Pons (tissue), 1 donor: ENCODE measurements at regions not wholly inside any gene's neighbourhood (a gene's known extent, or its start where the extent isn't known, plus 50 kb on each side); places are given as distances from the start of the nearest gene placed in this dataset.

ENCODE experiments used
- DNase-seq: peaks from one replicate; pipeline ENCODE4 v3.0.0-alpha.2; 2016; ENCODE audit warnings: low spot score

DNA sequence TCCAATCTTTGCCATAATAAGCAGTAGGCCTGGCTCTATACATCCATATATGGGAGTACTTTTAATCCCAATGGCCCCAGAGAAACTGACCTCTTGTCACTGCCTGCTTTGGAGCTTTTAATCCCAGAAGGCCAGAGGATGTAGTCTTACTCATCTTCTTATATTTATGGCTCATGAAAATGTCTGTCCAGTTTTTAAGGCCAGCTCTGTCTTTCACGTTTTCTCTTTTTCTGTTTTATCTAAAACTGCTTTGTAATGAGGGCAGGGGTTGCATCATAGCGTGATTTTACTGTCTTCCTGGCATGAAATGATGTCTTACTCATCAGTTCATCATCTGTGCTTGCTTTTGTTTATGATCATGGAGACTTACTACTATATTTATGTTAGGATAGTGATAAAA is 1094.9 kb downstream of the MAT2B start:
- no peak for DNase-seq

DNA sequence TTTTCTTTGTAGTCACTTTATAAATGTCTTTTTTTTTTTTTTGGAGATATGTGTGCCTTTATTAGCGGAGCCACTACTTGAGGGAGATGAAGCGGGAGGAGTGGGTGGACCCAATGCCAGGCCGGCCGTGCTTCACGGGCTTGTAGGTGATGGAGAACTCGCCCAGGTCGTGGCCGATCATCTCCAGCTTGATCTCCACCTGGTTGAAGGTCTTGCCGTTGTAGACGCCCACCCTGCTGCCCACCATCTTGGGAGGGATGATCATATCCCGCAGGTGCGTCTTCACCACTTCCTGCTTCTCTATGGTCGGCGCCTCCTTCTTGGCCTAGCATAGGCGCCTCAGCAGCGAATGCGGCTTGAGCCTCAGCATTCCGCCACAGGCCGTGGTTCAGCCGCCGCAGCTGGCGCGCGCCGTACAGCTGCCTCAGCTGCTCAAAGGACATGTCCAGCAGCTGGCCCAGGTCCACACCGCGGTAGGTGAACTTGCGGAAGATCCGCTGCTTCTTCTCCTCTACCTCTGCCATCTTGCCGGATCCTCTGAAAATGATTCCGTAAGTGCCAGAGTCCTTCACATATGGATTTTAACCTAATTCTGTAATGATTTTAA is 1095.6 kb downstream of the MAT2B start:
- no peak for DNase-seq

DNA sequence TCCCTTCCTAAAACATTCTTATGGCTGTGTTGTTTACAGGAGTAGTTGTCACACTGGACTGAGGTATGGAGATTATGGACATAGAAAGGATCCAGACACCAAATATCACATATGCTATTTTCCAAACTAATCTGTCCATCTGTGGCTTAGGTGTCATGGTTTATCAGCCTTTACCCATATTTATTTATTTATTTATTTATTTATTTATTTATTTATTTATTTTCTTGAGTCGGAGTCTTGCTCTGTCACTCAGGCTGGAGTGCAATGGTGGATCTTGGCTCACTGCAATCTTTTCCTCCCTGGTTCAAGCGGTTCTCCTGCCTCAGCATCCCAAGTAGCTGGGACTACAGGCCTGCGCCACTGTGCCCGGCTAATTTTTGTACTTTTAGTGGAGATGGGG is 1103.1 kb downstream of the MAT2B start:
- no peak for DNase-seq

DNA sequence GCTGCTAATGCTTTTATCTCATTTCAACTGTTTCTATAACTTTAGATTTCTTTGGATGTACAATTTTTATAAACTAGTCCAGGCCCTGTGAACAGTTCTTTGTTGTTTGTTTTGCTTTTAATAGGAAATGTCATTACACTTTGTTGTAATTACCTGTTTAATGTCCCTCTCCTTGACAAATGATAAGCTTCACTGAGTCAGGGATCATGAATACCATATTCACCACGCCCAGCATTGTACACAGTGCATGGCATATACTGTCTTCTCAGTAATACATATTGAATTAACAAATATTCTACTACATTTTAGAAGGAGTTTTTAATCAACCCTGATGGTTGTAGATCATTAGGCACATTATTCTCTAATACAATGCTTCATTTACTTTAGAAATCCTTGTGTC is 1105.0 kb downstream of the MAT2B start:
- no peak for DNase-seq

DNA sequence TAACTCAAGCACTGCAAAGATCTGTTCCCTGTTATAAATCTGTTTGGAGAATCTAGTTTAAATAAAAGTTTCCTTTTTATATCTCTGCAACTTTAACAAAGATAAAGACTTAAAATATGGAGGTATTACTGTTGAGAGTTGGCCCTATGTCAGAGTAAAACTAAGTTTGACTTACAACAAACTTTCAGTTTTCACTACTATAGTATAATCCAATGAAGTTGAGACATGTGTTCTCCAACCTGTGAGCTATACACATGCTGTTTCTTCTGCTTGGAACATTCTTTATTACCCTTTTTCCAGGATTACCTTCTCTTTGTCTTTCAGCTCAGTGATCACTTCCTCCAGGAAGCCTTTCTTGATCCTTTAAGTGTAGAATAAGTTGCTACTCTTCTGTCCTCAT is 1109.3 kb downstream of the MAT2B start:
- DNase-seq = no peak

DNA sequence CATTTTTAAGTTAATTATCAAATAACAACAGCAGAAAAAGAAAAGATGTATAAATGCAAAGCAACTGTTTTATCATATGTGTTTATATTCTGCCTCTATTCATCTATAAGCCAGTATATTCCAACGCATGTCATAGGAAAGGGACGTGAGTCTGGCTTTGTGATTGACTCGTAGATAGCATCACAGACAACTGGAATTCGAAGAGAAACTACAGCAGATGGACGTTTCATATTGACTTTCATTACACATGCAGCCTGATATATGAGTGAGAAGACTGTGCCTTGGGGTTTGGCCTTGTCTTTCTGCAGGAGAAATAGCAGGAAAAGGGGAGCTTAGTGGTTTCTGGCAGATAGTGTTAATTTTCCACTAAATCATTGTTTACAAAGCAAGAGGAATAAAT is 1111.9 kb downstream of the MAT2B start:
- no peak for DNase-seq

DNA sequence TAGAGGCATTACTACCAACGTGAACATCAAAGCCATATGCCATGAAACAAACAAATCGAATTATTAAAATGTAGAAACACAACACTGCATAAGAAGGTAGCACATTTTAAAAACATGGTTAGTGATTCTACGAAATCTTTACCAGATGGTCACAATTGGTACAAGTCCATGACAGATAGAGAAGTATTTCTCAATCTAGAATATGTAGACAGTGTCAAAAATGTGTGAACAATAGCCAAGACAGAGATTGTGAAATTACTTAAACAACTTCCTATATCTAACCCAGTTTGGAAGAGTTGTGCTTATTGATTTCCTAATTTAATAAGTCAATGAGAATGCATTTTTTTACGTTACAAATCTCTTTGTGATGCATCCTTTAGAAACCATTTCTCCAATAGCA is 1121.6 kb downstream of the MAT2B start:
- no peak for DNase-seq

DNA sequence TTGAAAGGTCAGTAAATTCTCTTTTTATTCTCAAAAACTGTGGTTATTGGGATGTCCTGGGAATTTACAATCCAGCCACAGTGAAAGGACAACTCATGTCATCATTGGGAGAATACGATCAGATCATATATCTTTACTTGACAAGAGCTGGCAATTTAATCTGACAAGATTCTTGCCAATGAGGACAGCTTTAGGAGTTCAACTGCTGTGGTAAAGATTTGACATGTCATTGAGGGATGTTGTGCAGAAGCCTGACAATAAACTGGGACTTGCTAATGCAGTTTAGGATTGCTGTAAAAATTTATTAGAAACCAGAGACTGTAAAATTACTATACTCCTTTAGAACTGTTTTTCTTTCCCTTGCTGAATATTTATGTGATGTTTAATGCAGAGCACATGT is 1131.0 kb downstream of the MAT2B start:
- no peak for DNase-seq

DNA sequence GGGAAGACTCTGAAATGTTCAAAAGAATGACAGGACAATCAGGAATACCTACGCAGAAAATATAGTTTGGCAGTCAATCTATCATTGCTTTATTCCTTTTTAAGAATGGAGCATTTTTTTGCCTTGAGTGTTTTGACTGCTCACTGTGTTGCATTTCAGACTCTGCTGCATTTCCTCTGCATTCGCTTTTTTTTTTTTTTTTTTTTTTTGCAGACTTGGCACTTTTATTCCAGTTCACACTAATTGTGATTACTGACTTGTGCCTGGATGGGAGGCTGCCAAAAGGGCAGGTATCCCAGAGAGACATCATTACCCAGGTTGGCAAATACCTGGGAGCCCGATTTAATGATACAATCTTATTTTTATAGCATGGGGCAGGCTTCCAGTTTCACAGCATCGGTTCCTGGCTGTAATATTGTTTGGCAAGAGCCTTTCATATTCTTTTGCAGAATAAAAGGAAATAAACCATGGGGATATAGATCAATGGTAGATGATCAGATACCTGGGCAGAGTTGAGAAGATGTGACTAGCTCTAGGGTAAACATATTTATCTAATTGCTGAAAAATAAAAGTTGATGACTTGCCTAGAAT is 1132.6 kb downstream of the MAT2B start:
- DNase-seq = no peak

DNA sequence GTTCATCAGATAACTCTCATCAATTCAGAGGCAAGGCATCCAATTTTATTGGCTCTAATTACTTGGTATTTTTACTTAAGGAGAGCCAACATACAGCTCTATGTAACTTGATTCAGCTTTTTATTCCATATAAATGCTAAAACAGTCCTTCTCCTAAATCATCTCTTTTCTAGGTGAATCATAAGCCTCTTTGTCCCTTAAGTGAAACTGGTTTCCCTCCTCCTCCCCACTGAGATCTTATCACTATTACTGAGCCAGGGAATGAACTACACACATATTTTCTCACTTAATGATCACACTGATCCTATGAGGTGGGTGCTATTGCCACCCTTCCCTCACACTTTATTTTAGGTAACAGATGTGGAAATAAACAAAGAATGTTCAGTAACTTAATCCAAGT is 1143.8 kb downstream of the MAT2B start:
- DNase-seq = no peak

DNA sequence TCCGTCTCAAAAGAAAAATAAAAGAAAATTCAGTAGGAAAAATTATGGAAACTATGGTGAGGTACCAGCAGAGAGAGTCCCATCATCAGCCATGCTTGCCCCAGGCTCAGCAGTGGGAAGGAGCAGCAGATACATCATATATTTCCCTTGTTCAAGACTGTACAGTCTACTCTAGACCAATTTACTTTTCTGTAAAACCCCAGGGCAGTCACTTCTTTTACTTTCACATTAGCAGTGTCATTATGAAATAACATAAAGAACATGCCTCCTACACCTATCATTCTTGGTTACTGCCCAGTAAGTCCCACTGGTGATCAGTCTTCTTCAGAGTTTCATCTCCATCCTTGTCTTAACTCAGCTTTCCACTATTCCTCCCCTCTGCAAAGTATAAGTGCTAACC is 1145.0 kb downstream of the MAT2B start:
- no peak for DNase-seq

DNA sequence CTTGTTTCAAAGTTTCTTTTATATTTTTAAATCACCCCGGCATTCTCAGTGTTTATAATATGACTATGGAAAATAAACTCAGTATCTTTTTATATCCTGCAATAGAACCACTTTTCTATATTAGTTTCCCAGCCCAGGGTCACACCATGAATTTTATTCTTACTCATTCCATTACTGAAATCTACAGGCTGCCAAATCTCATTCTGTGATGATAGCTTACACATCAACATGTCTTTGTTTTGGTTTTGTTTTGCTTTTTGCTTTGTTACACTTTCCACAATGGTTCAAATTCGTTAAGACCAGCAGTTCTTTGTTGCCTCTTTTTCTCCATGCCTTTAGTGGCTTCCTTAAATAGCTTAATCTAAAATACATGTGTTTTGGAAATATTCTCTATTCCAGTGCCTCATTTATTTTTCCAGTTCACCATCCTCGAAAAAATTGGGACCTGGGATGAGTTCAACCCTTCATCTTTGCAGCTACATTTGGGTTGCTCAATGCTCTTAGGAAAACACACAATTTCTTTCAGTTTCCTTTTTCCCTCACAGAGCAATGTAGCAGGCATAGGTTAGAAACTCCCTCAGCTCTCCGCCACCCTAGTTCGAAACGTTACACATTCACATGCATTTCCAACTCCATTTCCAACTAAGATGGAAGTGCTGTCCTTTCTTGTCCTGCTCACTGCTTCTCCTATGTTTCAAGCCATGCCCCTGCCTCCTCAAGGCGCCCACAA is 1146.3 kb downstream of the MAT2B start:
- DNase-seq = no peak

DNA sequence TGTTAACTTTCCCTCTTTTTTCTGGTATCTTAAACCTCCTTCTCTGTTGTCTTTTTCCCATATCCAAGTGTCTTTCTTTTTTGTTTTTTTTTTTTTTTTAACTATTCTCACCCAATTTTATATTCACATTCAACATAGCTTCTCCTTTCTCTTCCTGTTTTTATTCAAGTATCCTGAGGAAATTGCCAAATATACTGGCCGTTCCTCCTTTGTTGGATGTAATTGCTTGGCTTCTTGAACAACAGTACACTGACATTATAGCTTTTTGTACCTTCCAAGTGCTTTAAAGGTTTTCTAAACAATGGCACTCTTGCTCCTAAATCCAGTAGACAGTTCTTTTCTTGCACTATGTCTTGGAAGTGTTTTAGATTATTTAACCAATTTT is 1146.8 kb downstream of the MAT2B start:
- no peak for DNase-seq

DNA sequence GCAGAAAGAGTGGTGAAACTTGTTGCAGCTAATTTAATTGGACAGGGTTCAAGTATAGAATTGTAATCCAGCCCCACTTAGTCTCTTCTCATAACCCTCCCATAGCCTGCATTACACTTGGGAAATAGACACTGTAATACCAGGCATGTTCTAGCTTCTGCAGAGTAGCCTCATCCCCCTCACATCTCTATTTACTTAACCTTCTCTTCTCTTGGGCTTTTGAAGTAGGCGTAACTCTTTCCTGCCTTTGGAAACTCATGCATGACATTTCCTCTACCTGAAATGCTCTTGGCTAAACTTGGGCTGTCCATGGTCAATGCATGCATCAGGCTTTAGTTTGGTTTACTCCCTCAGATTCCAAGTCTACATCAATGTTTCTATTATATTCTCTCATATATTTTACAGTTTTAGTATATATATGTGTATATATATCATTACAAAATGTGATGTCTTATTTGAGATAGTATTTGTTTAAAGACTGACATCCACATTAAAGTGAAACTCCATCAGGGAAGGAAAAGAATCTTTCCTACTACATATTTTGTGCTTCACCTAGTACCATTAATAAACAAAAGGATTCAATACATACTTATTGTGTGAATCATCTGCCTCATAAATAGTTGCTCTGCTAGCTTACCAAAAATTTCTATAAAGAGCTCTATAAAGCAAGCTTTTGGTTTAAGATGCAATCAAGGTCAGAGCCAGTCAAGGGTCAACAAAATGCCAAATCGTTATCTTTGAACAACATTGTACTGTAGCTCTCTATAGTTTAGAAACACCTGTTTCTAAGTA is 1158.0 kb downstream of the MAT2B start:
- no peak for DNase-seq

DNA sequence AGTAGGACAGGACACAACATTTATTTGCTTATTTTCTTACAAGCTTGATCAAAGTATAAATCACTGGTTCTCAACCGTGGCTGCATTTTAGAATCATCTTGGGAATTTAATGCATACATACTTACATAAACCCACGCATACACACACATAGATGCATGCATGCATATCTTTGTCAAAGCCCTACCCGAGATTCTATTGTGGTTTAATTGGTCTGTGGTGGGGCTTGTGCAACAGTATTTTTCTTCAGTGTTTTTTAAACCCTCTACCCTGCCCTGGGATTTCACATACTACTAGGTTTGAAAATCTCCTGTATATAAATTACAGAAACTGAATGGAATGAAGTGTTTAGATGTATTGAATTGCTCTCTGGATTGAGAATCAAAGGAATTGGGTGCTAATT is 1166.2 kb downstream of the MAT2B start:
- DNase-seq = no peak

DNA sequence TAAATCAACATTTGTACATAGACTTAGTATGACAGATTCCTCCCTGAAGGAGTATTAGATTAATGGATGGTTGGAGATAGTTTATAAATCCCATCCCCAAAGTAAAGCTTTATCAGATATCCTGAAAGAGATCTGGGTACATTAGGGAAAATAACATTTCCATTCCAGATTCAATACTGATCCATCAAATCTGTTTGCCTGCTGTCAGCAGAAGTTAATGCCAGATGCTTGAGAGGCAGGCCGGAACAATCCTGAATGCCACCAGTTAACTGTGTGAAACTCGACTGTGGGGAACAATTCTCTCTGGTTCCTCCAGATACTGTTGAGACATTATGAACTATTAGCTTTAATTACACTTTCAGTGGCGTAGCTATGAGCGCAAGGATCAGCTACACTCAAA is 1166.8 kb downstream of the MAT2B start:
- DNase-seq = no peak

DNA sequence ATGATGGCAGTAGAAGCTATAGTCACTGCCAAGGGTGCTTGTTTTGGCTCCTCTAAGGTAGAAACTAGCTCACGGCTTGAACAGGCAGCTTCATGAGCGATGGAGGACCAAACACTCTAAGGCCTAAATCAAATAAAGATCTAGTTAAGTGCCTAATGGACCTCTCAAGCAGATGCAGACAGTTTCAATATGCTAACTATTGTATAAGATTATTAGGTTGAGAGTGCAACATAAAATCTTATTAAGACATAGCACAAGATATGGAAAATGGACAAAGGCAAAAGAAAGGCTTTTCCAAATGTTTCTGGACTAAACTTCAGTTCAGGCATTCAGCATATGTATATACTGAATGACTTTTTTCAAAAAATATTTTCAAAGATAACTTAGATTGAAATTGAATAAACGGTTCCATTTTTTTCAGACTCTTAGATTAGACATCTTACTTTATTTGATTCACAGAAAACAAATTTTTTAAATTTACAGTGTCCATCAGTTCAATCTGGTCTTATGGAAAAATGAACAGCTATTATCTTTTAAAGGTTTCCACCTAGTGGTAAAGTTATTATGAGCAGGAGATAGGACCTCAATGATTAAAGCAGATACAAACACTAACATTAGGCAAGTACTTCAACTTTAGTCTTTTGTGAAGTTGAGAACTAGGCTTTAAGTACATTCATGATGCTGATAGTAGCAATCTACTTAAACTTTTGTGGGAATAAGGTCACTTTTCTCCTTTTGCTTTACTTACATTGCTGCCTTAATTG is 1167.7 kb downstream of the MAT2B start:
- no peak for DNase-seq

DNA sequence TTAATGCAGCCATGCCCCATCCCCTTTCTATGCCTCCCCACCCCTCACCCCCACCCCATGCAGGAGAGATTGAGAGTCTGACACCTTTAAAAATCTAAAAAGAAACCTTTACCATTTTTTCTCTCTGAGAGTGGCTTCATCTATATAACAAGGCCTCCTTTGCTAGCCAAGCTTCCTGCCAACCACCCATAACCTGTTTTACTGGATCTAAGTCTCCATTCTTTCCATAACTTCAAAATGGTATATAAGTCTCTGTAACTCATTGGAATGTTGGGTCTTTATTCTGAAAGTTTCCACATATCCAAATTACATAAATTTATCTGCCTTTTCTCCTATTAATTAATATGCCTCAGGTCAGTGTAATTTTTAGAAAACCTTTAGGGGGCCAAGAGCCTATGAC is 1174.0 kb downstream of the MAT2B start:
- DNase-seq = no peak

DNA sequence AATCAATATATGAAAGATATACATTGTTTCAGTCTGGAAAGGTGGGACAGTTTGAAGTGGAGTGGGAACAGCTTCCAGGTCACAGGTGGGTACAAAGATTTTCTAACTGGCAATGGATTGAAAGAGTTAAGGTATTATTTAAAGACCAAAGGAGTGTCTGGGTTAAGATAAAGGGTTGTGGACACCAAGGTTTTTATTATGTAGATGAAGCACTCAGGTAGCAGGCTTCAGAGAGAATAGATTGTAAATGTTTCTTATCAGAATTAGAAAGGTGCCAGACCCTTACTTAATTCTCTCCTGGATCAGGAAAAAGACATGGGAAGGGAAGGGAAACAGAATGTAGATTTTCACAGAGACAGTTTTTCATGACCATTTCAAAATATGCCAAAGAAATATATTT is 1174.8 kb downstream of the MAT2B start:
- no peak for DNase-seq

DNA sequence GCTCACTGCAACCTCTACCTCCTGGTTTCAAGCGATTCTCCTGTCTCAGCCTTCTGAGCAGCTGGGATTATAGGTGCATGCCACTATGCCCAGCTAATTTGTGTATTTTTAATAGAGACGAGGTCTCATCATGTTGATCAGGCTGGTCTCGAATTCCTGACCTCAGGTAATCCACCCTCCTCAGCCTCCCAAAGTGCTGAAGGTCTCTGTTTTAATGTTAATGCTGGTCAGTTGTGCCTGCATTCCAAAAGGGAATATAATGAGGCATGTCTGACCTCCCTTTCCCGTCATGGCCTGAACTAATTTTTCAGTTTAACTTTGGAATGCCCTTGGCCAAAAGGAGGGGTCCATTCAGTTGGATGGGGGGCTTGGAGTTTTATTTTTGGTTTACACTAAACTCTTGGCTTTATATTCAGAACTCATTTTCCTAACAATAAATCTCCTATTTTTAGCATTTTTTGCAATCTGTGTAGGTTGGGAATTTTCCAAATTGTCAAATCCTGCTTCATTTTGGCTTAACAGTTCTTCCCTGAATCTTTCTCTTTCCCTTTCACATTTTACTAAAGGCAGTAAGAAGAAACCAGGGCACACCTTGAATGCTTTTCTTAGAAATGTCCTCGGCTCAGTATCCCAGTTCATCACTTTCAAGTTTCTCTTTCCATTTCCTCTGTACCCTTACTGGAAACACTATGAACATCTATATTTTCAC is 1175.5 kb downstream of the MAT2B start:
- DNase-seq = no peak

DNA sequence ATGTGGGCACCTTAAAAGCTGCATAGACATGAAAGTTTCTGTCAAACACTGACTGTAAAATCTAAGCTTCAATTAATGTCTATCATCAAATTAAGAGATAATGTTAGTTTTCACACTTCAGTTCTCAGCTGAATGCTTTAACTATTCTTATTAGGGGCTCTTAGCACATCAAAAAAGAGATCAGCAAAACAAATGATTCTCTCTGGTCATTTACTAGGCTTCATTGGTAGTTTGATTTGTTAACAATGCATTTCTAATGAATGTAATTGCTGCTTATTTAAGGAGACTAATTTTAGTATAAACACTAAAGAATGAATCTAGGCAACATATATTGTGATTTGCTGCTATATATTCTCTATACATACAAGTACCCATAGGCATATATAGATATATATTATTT is 1182.0 kb downstream of the MAT2B start:
- no peak for DNase-seq

DNA sequence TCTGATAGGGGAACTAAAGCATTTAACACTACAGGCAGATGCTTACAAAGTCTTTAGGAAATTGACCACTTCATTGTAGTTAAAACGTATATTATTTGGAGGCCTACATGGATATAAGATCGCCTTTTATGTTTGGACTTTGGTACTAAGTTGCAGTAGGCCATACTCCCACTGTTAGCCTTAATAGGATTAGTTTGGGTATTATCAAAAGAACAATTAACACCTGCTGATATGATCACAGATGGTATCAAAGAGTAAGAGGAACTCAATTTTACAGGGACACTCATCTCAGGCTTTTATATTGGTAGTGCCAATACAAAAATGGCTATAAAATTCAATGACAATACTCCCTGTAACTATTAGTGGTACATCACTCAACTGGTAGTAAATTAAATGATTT is 1183.0 kb downstream of the MAT2B start:
- DNase-seq = no peak
